ENCODE measurements at regions not wholly inside any gene's neighbourhood (a gene's known extent, or its start where the extent isn't known, plus 50 kb on each side); places are given as distances from the start of the nearest gene placed in this dataset.
"Not testable (repeated sequence)": the region's sequence is repeated elsewhere in the genome, so short reads cannot be mapped to it uniquely, and the experiment has no call there.

GRCh38 chr9:62597128-62597527, 1407.3 kb downstream of the SPATA31A7 start:
- not testable (repeated sequence) for TF ChIP-seq EZH2 (IDR thresholded peaks at IDR 0.05); CTCF (IDR thresholded peaks at IDR 0.05 in 2 of 3, conservative IDR thresholded peaks at IDR 0.05 in 1 of 3; ENCODE audit: borderline replicate concordance in 1 of 3, insufficient read depth in 1 of 3, low read depth in 2 of 3, low read length in 2 of 3); POLR2A (IDR thresholded peaks at IDR 0.05; ENCODE audit: borderline replicate concordance, extremely low read depth, insufficient read depth, insufficient read length); ZNF274 (IDR thresholded peaks at IDR 0.05; ENCODE audit: low read depth, low read length); POLR2AphosphoS5 (IDR thresholded peaks at IDR 0.05; ENCODE audit: low read depth, low read length); EZH2phosphoT487 (IDR thresholded peaks at IDR 0.05; ENCODE audit: borderline replicate concordance); CEBPB (IDR thresholded peaks at IDR 0.05; ENCODE audit: low read depth); SP1 (IDR thresholded peaks at IDR 0.05; ENCODE audit: low read depth); JUND (IDR thresholded peaks at IDR 0.05); ELF1 (IDR thresholded peaks at IDR 0.05; ENCODE audit: borderline replicate concordance, low read depth); ZBTB33 (IDR thresholded peaks at IDR 0.05; ENCODE audit: extremely low read depth, insufficient replicate concordance, low read length); SIN3A (IDR thresholded peaks at IDR 0.05; ENCODE audit: low read depth)

All from HCT116 (cell line).